GM19351 (cell line): ENCODE measurements at regions not wholly inside any gene's neighbourhood (a gene's known extent, or its start where the extent isn't known, plus 50 kb on each side); places are given as distances from the start of the nearest gene placed in this dataset.
"Not testable (repeated sequence)": the region's sequence is repeated elsewhere in the genome, so short reads cannot be mapped to it uniquely, and the experiment has no call there.

Experiments
- ATAC-seq: cut with Tn5 transposase; IDR thresholded peaks from one replicate; pipeline ENCODE4 v1.9.1; 2021; ENCODE audit warnings: mild to moderate bottlenecking, moderate library complexity; ENCODE audit not compliant: unreplicated experiment

DNA sequence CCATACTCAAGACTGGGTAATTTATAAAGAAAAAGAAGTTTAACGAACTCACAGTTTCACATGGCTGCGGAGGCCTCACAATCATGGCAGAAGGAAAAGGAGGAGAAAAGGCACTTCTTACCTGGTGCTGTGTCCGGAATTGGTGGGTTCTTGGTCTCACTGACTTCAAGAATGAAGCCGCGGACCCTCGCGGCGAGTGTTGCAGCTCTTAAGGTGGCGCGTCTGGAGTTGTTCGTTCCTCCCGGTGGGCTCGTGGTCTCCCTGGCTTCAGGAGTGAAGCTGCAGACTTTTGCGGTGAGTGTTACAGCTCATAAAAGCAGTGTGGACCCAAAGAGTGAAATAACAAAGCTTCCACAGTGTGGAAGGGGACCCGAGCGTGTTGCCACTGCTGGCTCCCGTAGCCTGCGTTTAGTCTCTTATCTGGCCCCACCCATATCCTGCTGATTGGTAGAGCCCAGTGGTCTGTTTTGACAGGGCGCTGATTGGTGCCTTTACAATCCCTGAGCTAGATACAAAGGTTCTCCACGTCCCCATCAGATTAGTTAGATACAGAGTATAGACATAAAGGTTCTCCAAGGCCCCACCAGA, 846.0 kb downstream of the CDH18 start:
- ATAC-seq = not testable (repeated sequence)

DNA sequence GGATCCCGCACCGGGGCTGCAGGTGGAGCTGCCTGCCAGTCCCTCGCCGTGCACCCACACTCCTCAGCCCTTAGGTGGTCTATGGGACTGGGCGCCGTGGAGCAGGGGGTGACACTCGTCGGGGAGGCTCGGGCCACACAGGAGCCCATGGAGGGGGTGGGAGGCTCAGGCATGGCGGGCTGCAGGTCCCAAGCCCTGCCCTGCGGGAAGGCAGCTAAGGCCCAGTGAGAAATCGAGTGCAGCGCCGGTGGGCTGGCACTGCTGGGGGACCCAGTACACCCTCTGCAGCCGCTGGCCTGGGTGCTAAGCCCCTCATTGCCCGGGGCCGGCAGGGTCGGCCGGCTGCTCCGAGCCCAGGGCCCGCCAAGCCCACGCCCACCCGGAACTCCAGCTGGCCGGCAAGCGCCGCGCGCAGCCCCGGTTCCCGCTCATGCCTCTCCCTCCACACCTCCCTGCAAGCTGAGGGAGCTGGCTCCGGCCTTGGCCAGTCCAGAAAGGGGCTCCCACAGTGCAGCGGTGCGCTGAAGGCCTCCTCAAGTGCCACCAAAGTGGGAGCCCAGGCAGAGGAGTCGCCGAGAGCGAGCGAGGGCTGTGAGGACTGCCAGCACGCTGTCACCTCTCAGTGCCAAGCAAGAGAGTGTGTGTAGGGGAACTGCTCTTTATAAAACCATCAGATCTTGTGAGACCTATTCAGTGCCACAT, 845.1 kb downstream of the CDH18 start:
- ATAC-seq = not testable (repeated sequence)

DNA sequence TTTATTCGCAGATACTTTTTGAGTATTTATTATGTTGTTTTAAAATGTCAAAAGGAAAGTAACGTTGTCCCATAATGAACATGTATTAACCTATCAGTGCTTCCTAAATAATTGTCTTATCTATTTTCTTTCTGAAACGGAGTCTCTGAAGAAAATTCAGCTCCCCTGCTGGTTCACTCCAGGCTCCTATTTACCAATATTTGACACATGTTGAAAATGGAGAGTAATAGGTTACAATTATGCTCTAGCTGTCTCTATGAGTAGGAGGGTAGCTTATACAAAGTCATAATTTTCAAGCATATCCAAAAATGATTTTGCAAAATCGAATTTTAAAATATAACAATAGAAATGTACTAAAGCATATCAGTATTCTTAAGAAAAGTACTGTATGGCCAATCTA, 844.1 kb downstream of the CDH18 start:
- ATAC-seq = no peak

DNA sequence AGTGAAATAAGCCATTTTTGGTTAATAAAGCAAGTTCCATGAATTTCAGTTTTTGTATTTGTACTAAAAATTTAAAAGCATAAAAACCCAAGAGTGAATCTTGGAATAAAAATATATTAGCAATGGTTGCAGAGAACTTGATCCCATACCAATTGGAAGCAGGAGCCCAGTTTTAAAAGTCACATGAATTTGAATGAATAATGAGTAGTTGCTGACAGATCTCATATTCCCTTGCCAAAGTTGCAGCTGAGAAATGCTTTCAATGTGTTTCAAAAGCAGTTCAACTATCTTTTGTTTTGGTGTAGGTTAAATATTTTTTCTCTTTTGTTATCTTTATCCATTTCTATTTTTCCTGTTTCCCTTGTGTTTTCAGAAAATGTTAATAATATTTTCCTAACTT, 818.6 kb downstream of the CDH18 start:
- no peak for ATAC-seq

DNA sequence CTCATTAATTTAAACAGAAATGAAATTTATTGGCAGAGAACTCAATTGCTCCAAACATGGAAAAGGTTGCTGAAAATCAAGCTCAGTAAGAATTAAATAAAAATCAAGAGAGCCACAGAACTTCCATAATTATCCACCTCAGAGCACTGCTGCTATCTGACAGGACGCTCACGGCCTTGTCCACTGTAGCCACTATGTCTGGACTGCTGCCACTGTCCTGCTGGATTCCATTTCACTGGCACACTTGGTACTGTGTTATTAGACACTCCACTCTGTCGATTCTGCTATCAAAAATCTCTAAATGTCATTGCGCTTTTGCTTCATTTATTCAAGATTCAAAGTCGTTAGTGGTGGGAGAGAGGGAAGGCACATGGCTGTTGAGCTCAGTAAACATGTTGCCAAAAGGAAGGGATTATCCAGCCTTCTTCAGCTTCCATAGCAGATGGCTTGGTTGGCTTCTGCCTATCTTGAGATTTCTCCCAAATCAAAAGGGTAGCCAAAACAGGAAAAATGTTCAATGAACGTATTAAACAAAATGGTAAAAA, 815.0 kb downstream of the CDH18 start:
- ATAC-seq = no peak

DNA sequence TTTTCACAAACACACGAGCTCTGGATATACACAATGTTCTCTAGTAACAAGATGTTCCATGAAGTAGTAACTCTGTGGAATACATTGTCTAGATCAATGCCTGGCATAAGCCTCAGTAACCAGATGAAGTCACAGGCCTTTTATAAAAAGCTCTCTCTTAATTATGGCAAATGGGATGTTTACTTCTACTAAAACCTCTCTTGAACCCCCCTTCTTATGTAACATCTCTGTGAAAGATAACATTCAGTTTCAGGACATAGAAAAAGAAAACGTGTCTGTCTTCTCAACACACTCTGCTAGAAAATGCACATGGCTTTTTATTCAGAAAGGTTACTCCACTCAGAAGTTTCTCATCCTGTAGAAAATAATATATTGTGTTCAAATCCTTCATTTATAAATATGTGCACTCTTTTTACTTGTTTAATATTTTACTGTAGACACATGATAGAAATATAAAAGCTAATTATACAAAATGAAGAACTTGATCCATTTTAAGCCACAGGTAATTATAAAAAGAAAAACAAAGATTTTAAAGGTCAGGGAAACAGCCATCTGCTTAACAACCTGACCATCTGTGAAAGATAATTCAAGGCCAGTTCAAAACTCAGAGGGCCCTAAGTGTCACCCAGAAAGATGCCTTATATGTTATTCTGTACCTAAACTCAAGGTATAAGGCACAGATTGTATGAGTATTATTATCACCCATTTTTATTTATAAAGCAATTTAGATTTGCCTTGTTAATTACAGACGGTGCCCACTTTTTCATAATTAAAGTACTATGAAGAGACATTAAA, 812.0 kb downstream of the CDH18 start:
- no peak for ATAC-seq

DNA sequence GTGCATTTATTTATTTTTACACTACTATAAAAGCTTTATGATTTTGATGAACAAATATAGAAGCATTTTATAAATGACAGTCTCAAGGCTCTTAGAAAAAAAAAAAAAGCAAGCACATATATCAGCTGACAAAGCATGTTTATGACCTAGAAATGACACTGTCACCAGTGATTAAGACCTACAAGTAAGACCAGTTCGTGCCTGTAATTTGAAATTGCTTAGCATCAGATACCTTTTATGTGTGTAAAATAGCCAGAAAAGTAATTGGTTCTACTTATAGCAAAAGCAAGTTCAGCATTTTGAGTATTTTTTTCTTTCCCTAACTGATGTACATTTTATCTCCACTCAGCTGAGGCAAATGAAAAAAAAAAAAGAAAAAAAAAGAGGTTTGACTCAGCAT, 808.4 kb downstream of the CDH18 start:
- no peak for ATAC-seq

DNA sequence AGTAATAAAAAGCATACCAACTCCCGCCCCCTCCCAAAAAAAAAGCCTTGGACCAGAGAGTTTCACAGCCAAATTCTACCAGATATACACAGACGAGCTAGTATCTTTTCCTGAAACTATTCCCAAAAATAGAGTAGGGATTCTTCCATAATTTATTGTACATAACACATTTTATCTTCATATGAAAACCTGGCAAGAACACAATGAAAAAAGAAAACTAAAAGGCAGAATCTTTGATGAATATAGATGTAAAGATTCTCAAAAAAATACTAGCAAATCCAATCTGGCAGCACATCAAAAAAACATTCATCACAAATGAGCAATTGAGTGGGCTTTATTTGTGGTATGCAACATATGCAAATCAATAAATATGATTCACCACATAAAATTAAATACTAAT, 798.8 kb downstream of the CDH18 start:
- ATAC-seq = no peak

DNA sequence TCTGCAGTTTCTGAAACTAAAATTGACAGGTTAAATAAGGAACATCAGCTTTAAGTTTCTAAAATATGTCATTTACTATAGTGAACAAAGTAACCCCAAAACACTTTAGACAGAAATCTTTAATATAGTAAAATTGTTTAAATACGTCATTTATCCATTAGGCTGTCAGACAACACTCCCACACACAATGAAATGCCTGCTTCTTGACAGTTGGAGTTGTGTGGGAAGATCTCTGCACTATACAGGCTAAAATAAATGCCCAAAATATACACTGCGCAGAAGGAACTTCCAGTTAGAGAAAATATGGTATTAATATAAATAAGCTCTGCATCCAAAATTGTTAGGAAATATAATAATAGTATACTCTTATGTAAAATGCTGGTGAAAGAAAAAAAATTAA, 794.4 kb downstream of the CDH18 start:
- no peak for ATAC-seq

DNA sequence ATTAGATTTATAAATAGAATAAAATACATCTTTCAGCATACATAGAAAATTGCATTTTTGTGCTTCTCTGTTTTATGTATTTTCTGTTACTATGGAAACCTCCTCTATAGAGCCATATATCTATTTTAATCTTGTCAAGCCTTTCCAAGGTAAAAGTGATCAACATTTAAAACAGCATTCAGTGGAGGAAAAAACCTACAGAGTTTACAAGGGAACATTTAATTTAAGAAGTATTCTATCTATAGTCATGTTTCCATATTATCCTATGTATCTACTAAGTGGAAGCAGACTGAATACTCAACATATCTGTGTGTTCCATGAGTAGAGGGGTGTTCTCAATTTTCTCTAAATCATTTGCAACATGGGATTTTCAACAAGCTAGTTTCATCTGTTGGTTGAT, 791.4 kb downstream of the CDH18 start:
- no peak for ATAC-seq

DNA sequence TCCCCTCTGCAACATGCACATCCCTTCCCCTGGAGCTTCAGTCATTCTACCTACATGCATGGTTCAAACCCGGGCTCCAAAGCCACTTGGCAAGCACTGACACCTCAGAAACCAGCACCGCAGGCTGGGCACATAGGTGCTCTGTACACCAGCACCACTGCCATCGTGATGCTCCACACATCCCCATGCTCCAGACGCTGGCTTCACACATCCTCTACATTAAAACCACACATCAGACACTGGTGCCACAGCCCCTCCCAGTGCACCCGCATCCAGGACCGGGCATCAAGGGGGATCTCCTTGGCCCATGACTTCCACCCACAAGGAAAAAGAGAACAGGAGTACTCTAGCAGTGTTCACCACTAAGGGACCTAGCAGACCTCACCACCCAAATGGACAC, 787.7 kb downstream of the CDH18 start:
- ATAC-seq = no peak

DNA sequence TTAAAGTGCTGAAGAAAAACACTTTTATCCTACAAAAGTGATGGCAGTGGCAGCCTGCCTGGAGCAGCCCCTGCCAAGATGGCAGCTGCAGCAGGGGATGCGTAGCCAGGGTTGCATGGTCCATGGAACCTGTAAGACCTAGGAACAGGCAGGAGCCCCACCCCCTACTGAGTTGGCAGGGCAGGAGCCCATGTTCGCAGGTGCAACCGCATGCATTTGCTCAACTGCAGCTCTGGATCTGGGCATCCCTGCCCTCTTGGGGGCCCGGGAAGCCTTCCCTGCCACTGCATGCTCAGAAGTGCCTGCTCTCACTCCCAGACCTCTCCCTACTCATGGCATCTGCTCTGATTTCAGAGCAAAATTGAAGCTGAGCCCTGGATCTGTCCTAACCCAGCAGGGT, 779.6 kb downstream of the CDH18 start:
- ATAC-seq = no peak

DNA sequence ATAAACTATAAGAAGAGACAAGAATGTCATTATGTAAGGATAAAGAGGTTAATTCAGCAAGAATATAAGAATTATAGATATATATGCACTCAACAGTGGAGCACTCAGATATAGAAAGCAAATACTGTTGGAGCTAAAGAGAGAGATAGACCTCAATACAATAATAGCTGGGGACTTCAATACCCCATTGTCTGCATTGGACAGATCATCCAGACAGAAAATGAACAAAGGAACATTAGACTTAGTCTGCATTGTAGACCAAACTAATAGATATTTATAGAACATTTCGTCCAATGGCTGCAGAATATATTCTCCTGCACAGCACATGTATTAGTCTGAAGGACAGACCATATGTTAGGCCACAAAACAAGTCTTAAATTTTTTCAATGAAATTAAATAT, 777.1 kb downstream of the CDH18 start:
- no peak for ATAC-seq

DNA sequence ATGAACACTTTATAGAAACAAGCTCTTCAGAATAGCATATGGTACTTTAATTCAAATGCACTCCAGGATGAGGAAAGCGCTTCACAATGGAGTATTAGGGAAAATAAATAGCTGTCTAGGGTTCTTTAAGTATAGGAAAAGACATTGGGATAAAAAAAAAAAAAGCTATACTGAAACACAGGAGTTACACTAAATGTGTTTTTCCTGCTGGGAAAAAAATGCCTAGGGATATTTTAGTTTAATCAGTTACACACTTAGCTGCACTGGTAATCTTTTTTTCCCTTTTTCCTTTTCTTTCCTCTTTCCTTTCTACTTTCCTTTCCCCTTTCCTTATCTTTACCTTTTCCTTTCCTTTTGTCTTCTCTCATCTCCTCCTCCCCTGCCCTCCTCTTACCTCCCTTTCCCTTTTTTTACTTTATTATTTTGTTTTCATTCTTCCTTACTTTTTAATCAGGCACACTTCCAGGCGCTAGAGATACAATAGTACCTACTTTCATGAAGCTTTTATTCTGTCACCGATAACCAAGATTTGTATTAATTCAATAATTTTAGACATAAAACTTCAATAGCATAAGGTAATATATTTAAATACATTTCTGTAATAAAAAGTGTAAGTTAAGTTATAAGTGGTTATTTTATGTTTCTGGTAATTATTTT, 758.7 kb downstream of the CDH18 start:
- no peak for ATAC-seq

DNA sequence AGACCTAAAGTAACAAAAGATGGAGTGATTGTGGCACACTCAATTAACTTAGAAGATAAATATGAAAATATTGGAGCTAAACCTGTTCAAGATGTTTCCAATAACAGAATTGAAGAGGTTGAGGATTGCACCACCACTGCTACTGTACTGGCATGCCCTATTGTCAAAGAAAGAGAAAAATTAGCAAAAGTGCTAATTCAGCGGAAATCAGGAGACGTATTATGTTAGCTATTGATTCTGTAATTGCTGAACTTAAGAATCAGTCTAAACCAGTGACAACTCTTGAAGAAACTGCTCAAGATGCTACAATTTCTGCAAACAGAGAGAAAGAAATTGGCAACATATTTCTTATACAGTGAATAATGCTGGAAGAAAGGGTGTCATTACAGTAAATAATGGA, 754.4 kb downstream of the CDH18 start:
- ATAC-seq = no peak

DNA sequence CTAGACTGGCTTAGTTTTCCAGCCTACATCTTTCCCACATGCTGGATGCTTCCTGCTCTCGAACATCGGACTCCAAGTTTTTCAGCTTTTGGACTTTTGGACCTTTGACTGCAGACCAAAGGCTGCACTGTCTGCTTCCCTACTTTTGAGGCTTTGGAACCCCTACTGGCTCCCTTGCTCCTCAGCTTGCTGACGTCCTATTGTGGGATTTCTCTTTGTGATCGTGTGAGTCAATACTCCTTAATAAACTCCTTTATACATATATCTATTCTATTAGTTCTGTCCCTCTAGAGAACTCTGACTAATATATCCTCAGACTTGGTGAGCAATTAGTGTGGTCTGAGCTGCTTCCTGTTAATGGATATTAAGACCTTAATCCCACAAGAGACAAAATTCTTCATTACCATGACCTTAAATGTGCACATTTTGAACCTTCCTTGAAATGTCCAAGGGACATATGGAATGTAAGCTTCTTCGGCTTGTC, 752.9 kb downstream of the CDH18 start:
- no peak for ATAC-seq

DNA sequence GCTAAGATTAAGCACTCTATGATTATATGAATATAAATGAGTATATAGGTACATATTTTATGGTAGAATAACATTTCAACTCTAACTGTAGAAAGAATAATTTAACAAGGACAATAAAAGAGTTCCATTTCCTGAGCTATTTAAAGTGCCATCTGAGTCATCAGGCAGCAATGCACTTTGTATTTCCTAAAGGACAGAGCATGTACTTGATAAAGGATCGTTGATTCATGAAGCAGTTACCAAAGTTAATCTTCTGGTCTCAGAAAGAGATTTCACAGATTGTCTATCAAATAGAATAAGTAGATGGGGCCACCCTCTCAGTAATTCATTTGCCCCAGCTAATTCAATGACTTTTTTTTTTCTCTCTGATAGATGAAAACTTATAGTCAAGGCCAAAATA, 747.8 kb downstream of the CDH18 start:
- no peak for ATAC-seq

DNA sequence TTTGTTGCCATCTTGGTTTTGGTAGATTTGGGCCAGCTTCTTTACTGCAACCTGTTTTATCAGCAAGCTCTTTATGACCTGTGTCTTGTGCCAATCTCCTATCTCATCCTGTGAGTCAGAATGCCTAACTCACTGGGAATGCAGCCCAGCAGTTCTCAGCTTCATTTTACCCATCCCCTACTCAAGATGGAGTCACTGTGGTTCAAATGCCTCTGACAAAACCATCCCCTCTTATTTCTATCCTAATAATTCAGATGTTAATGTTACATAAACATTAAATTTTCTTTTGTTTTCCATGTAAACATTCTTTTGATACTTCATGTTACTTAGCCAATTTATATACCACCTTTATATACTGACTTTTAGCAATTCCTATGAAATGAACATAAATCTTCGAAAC, 746.3 kb downstream of the CDH18 start:
- no peak for ATAC-seq

DNA sequence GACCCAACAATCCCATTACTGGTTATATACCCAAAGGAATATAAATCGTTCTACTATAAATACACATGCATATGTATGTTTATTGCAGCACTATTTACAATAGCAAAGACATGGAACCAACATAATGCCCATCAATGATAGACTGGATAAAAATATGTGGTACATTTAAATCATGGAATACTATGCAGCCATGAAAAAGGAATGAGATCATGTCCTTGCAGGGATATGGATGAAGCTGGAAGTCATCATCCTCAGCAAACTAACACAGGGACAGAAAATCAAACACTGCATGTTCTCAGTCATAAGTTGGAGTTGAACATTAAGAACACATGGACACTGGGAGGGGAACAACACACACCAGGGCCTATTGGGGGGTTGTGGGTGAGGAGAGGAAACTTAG, 741.8 kb downstream of the CDH18 start:
- not testable (repeated sequence) for ATAC-seq

DNA sequence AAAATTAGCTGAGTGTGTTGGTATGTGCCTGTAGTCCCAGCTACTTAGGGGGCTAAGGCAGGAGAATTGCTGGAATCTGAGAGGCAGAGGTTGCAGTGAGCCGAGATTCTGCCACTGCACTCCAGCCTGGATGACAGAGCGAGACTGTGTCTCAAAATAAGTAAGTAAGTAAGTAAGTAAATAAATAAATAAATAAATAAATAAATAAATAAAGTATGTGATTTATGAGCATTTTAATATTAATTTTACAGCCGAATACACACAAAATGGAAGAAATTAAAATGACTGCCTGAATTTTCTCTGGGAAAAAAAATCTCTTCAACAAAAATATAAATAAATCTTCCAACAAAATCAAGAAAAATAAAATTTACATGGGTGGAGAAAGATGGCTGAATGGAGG, 740.7 kb downstream of the CDH18 start:
- no peak for ATAC-seq

DNA sequence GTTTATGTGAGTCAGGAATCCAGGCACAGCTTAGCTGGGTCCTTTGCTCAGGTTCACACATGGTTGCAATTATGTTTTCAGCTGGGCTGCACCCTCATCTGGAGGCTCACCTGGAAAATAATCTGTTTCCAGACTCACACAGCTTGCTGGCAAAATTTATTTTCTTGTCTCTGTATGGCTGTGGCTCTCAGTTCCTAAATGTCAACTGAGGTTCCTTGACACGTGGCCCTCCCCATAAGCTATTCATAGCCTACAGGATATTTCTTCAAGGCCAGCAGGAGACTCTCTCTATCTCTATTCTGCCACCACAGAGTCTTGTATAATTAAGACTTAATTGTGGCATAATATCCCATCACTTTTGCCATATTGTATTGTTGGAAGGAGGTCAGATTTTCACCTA, 732.0 kb downstream of the CDH18 start:
- no peak for ATAC-seq
